GM18499 (cell line): ENCODE measurements at regions not wholly inside any gene's neighbourhood (a gene's known extent, or its start where the extent isn't known, plus 50 kb on each side); places are given as distances from the start of the nearest gene placed in this dataset.
"Not testable (repeated sequence)": the region's sequence is repeated elsewhere in the genome, so short reads cannot be mapped to it uniquely, and the experiment has no call there.

ENCODE experiments used
- ATAC-seq: cut with Tn5 transposase; IDR thresholded peaks from one replicate; pipeline ENCODE4 v1.9.1; 2021; ENCODE audit warnings: moderate number of reproducible peaks; ENCODE audit not compliant: insufficient read depth, unreplicated experiment

DNA sequence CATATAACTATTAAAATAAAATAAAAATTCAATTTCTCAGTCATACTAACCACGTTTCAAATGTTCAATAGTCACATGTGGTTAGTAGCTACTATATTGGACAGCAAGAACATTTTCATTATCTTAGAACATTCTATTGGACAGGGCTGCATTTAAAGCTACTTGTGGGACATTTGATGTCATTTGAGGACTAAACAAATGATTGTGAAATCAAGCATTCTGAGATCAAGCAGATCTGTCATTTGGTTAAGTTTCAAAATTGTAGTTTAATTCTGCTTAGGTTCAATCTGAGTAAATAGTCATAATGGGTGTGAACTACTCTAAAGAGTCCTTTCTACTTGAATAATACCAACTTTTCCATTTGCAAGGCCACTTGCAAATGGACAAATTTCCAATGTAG is 226.9 kb upstream of the C9orf72 start:
- no peak for ATAC-seq

DNA sequence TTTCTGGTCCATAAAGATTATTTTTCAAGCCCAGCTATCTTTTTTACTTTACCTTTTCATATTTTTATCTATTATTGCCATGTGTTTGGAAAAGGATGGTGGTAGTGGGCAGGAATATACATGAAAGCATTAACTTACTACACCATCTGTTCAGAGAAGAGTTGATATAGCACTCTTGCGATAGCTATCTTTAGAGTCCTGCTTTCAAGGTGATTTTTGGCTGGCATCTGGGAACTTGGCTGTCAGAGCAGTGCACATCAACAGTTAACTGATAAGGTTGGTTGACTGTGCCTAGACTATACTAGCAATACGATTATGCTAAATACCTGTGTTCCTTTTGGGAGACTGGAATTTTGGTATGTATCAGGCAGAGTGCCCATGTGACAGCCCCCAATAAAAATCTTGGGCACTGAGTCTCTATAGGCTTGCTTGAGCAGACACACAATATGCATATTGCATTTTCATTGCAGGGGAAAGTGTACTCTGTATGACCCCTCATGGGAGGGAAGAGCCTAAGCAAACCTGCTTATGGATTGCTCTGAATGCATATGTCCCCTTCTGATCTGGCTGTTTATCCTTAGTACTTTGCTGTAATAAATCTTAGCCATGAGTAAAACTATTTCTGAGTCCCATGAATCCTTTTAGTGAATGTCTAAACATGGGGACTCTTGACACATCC is 227.6 kb upstream of the C9orf72 start:
- ATAC-seq = no peak

DNA sequence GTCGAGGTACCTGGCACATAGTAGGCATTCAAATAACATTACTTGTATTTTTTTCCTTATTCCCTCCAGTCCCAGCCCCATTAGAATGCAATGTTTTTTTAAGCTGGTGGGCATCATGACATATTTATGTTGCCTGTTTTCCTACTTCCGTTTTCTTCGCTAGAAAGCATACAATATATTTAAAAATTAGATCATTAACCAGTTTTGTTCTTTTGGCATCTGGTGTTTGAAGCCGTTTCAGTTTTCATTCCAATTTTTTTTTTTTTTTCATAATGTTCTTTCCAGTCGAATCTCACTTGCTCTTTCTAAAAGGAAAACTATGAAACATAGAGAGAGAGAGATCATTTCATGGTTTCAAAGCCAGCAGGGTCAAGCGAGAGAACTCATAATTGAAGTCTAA is 228.3 kb upstream of the C9orf72 start:
- ATAC-seq = no peak

DNA sequence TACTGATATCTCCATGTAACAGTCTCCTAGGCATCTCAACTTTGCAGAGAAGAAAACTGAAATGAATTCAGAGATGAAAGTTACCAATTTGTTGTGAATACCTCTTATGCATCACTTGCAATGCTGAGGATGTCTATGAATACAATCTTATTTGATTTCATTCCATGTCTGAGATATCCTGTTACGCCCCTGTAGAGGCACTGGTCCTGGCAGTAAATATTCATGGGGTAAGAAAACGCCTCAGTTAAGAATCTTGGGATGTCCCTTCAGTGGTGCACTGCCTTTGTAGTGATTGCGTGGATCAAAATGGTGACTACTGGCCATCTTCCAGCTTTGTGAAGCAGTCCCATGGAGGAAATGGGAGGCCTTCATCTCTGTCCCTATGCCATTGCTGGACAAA is 229.1 kb upstream of the C9orf72 start:
- no peak for ATAC-seq

DNA sequence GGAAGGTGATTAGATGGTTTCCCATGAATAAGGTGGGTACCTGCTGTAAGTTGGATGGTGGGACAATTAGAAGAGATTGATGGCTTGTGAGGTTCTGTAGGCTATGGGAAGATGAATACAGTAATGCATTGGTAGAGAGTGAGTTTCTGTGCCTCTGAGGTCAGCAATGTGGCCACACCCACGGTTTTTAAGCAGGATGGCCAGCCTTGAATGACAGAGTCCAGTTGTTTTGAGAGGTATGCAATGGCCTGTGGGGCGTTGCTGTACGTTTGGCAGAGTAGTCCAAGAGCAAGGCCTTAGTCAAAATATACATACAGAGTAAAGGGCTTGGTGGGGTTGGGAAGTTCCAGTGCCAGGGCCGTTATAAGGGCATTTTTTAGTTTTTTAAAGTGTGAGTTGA is 235.6 kb upstream of the C9orf72 start:
- no peak for ATAC-seq

DNA sequence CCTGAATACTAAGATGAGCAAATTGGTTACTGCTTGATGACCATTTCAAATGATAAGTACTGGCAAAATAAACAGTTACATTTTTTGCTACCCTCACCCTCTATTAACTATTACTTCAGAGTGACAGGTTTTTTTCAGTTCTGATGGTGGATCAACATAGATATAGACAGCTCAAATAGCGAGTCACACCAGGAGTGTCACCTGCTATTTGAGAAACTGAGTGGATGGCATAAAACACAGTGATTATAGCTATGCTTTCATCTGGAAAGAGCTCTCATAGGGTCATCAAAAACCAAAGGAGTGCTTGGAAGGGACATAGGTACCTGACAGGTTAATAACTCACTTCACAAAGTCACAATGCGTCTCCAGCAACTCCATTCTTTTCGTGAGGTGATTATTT is 244.5 kb upstream of the C9orf72 start:
- ATAC-seq = no peak

DNA sequence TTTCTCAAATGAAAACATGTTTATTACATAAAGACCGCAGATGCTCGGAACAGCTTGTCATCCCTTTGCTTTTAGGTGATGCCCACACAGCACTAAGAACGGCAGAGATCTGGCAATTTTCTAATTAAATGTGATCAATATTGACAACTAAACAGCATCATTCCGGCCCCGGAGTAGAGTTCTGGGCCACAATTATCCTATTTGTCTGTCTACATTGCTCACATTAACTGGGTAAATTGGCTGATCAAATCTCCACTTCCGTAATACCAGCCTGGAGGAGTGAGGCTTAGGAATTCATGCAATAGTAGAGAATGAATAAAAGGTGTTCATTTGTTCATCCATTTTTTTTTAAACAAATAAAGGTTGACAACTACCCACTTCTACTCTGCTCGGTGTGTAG is 245.1 kb upstream of the C9orf72 start:
- no peak for ATAC-seq

DNA sequence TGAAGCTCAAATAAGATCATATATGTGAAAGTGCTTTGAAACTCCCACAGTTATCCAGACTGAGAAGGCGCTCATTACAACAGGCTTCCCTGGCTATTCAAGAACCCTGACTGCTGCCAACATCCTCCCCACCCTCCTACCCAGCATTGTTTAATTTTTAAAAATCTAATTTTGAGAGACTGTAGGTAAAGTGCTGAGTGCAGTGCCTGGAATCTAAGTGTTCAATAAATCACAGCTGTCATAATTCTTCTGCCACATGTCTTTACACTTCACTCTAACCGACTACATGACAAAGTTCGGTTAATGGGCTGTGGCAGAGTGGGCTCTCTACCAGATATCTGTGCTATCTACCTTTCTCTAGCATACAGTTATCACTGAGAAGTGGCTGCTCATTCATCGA is 255.6 kb upstream of the C9orf72 start:
- no peak for ATAC-seq

DNA sequence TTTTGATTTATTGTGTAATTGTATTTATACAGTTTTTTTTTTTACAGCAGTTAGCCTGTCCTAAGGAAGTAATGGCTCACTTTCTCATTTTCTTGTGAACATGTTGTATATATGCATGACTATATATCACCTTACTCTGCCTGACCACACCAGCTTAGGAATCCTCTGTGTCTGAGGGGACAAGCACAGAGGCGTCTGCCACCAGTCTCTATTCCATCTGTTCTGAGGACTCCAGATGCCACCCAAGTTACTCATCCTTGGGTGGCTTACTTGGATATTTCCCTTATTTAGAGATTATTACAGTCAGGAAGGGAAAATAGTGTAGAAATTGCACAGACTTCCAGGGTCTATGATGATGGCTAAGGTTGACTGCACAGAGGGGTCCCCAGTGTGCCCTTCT is 256.3 kb upstream of the C9orf72 start:
- ATAC-seq = no peak

DNA sequence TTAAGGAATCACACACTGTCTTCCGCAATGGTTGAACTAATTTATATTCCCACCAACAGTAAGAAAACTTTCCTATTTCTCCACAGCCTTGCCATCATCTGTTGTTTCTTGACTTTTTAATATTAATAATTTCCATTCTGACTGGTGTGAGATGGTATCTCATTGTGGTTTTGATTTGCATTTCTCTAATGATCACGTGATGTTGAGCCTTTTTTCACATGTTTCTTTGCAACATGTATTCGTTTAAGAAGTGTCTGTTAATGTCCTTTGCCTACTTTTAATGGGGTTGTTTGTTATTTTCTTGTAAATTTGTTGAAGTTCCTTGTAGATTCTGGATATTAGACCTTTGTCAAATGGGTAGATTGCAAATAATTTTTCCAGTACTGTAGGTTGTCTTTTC is 258.8 kb upstream of the C9orf72 start:
- ATAC-seq = not testable (repeated sequence)

DNA sequence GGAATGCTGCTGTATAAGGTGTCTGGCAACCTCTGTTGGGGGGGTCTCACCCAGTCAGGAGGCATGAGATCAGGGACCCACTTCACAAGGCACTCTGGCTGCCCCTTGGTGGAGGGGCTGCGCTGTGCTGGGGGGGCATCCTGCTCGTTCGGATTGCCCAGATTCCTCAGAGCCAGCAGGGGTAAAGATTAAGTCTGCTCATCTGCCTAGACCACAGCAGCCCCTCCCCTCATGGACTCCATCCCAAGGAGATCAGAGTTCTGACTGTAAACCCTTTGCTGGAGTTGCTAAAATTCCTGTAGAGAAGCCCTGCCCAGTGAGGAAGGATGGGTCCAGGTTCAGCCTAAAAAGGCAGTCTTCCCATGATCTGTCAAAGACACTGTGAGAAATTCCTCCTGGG is 262.0 kb upstream of the C9orf72 start:
- no peak for ATAC-seq

DNA sequence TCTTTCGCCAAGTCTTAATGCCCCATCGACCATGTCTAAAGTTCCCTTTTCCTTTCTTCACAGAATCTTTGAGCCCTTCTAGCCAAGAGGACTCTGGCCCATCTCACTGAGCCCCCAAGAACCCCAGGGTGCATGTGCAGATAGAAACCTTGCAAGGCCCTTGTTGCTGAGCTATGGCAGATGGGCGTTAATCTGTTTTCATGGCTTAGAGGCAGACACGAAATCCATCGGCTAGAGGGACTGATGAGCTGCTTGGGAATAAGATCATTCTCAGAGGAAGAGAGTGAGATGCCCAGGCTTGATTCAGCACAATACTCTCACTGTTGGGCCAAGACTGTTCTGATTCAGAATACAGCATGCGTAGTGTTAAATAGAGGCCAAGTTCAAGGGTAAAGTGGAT is 262.5 kb upstream of the C9orf72 start:
- no peak for ATAC-seq

DNA sequence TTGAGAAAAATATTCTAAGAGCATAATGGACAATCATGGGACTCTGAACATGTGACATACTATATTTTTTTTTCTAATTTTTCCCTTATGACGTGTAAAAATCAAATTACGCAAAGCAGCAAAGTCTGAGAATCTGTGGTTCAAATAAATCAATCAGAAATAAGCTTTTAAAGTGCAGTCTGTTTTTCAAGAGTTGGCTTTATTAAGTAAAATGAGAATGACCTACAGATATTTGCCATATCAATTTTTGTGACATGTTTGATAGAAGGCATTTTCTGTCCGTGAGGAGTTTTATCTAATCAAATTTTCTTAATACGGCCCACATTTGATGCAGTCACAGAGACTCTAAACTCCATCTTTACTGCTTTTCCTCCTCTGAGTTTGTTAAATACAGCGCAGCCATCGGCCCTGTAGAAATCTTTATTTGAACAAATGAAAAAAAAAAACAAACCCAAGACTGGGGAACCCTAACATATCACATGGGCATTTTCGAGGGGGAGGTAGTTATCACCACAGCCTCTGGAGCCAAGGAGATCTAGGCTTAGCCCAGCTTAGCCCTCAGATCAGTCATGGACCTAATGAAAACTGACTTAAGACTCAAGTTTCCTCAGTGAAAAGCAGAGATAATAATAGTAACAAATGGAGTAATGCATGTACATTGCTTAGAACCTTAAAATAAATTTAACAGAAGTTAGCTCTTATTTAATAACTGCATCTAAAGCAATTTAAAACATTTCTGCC is 263.6 kb upstream of the C9orf72 start:
- no peak for ATAC-seq

DNA sequence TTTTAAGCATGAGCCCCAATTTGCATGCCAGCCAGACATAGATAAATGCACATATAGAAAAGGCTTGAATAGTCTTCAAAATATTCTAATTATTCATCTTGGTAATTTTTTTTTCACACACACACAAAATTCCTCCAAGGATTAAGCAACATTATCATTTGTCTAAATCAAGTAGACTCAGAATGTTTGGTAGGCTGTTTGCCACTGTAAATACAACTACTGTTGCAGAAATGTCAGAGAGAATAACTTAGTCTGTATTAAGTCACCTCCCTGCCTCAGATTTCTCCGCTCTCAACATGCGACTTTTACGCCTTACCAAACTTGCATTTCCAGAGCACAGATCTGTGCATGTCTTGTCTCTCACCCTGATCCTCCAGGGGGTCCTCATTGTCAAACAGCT is 265.6 kb upstream of the C9orf72 start:
- ATAC-seq = no peak

DNA sequence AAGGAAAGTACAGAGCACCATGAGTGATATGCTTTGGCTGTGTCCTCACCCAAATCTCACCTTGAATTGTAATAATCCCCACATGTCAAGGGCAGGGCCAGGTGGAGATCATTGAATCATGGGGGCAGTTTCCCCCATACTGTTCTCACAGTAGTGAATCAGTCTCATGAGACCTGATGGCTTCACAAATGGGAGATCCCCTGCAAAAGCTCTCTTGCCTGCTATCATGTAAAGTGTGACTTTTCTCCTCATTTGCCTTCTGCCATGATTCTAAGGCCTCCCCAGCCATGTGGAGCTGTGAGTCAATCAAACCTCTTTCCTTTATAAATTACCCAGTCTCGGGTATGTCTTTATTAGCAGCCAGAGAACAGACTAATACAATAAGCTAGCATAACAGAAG is 266.5 kb upstream of the C9orf72 start:
- ATAC-seq = not testable (repeated sequence)

DNA sequence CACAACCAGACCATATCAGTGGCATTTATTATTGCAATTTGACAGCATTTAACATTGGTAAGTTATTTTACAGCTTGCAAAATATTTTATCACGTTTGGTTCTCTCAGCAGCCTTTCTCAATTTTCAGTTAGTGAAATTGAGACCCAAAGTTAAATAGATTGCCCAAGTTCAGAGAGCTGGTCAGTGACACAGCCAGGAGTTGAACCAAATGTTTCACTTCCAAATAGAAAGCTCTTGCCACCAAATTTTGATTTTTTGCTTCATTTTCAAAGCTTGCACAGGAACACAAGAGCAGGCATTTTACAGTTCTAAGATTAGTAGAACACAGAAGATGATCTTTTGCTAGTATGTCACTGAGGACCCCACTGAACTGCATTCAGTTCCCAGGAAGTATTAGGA is 271.5 kb upstream of the C9orf72 start:
- ATAC-seq = no peak

DNA sequence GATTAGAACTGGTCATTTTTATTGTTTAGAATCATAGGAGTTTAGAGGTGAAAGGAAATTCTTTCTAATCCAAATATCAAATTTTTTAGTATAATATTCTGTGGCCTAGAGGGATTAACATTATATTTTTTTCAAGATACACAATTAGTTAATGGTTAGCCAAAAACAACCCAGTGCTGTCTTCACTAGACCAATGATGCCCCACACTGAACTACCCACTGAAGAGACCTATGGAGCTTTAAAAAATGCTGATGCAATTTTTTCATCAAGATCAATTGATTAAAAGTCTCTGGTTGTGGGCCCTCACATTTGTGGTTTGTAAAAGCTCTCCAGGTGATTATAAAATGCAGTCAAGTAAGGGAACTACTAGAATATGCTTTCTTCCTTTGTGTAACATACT is 274.1 kb upstream of the C9orf72 start:
- ATAC-seq = no peak

DNA sequence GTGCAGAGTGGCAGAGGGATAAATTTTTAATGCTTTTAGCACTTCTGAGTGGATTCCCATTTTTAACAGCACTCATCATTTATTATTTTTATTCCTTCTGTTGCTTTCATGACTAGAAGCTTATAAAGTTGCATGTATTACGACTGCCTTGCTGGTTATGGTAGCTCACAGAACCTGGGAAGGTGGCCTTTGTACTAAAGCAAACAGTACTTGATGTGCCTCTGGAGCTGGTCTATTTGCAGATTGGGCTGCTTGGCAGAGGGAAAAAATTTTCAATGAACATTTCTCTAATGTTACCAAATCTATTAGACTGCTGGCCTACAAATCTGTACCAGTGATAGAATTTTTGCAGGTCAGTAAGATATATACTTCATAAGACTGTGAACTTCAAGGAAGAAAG is 274.5 kb upstream of the C9orf72 start:
- no peak for ATAC-seq

DNA sequence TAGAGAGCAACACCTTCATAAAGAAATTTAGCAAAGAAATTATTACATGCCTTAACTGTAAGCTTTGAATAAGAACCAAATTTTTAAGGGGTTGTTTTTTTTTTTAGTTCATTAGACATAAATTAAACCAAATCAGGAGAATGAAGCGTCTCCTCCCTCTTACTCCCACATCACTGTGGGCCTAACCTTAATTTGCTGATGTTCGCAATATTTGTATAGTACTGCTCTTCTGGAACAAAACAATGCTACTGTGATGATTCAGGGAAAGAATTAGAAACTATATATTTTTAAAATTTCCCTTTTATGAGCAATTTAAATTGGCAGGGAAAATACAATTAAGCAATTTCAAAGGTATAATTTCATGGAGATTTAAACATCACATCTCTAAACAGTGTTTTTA is 275.0 kb upstream of the C9orf72 start:
- no peak for ATAC-seq

DNA sequence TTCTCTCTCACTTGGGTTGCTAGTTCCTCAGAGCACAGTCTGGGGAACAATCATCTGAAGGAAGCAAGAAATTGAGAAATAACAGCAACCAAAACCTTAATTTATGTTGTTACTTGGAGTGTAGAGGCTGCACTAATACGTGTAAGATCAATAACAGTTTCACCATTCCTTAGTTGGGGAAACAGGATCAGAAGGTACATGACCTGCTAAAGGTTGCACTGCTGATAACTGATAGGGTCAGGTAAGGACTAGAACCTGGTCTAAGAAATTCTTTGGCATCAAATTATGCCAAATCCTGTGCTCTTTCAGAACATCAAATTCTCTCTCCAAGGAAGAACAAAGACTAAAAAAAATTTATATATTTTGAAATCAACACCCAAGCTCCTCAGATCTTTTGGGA is 278.6 kb upstream of the C9orf72 start:
- no peak for ATAC-seq

DNA sequence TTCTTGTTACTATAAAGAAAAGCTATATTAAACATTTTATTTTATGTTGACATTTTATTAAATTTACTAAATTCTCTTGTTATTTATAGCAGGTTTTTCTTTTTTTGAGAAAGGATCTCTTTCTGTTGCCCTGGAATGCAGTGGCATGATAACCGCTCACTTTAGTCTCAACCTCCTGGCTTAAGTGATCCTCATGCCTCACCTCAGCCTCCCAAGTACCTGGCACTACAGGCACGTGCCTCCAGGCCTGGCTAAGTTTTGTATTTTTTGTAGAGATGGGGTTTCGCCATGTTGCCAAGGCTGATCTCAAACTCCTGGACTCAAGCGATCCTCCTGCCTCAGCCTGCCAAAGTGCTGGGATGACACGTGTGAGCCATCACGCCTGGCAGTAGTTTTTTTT is 280.2 kb upstream of the C9orf72 start:
- ATAC-seq = no peak

DNA sequence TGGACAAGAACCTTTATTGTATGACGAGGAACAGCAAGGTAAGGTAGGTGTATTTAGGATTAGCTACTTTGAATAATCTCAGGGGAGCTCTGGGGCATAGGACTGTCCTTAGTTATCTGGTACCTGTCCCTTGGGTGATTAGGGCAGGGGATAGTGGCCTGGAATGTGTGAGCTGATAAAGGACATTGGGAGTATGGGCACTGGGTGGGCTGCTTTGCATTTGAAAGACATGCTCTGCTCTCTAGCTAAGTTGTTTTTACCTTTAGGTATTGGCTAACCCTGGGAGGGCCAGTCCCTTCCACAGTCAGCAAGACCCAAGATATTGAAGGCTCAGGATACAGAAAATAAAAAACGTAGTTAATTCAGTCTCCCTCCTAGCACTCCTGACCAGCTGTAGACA is 282.8 kb upstream of the C9orf72 start:
- ATAC-seq = no peak
